Sigmoid colon (tissue), 6 donors: ENCODE measurements at regions not wholly inside any gene's neighbourhood (a gene's known extent, or its start where the extent isn't known, plus 50 kb on each side); places are given as distances from the start of the nearest gene placed in this dataset.

Experiments
- DNase-seq: peaks from one replicate; pipeline ENCODE4 v3.0.0-alpha.2; 2019
- H3K27ac ChIP-seq, 4 donors: fragments of 200-600 bp; sonication (generic); one replicate each; pipeline ENCODE4 v1.5.1; 2016 to 2019; ENCODE audit warnings: mild to moderate bottlenecking in 1 of 4
- H3K27me3 ChIP-seq, 3 donors: fragments of 200-600 bp; sonication (generic); one replicate each; pipeline ENCODE4 v1.5.1; 2019; ENCODE audit warnings: mild to moderate bottlenecking in 1 of 3
- H3K36me3 ChIP-seq, 4 donors: fragments of 200-600 bp; sonication (generic); one replicate each; pipeline ENCODE4 v1.5.1; 2016 to 2019
- H3K4me1 ChIP-seq, 4 donors: fragments of 200-600 bp; sonication (generic); one replicate each; pipeline ENCODE4 v1.5.1; 2017 to 2019
- H3K4me3 ChIP-seq, 4 donors: fragments of 200-600 bp; sonication (generic); one replicate each; pipeline ENCODE4 v1.5.1; 2017 to 2019; ENCODE audit warnings: mild to moderate bottlenecking in 2 of 4, moderate library complexity in 1 of 4
- H3K9me3 ChIP-seq, 4 donors: fragments of 200-600 bp in 3 of 4; sonication (generic) in 3 of 4; one replicate each; pipeline versions ENCODE4 v1.5.1 to v1.6.1; 2013 to 2019
- EP300 ChIP-seq, 4 donors: sonication (generic); formaldehyde crosslinking; IDR thresholded peaks; one replicate each; pipeline ENCODE4 v1.6.1; 2017; ENCODE audit warnings: antibody characterized with exemption in 4 of 4
- POLR2A ChIP-seq, 2 donors: fragments of 450-650 bp; IDR thresholded peaks; one replicate each; pipeline ENCODE4 v1.6.1; 2016; ENCODE audit warnings: antibody characterized with exemption in 2 of 2, mild to moderate bottlenecking in 2 of 2, moderate library complexity in 2 of 2
- POLR2AphosphoS5 ChIP-seq, 4 donors: sonication (generic); formaldehyde crosslinking; IDR thresholded peaks; one replicate each; pipeline ENCODE4 v1.6.1; 2017; ENCODE audit warnings: antibody characterized with exemption in 4 of 4
- WGBS, 2 donors: extraction: QIAGEN DNeasy Blood & Tissue Kit; methylation state at CpG; one replicate each; pipeline ENCODE4 v1.1.7; 2013; 5-methylcytosine and 5-hydroxymethylcytosine counted together
- intact Hi-C: fragments of 100-400 bp; cut with DNase I; formaldehyde crosslinking; loops from one replicate; pipeline ENCODE4 v1.15.1; 2023
- TF ChIP-seq, protein P1 (sequence below), 4 experiments: fragments of 450-650 bp in 3 of 4; fragments of 200-600 bp in 1 of 4; IDR thresholded peaks; one replicate each; pipeline ENCODE4 v1.5.1; 2016 to 2019; ENCODE audit warnings: antibody characterized with exemption in 4 of 4, mild to moderate bottlenecking in 3 of 4, moderate library complexity in 2 of 4
- donor health status: healthy with polysubstance abuse.
- donor health status: healthy.

DNA sequence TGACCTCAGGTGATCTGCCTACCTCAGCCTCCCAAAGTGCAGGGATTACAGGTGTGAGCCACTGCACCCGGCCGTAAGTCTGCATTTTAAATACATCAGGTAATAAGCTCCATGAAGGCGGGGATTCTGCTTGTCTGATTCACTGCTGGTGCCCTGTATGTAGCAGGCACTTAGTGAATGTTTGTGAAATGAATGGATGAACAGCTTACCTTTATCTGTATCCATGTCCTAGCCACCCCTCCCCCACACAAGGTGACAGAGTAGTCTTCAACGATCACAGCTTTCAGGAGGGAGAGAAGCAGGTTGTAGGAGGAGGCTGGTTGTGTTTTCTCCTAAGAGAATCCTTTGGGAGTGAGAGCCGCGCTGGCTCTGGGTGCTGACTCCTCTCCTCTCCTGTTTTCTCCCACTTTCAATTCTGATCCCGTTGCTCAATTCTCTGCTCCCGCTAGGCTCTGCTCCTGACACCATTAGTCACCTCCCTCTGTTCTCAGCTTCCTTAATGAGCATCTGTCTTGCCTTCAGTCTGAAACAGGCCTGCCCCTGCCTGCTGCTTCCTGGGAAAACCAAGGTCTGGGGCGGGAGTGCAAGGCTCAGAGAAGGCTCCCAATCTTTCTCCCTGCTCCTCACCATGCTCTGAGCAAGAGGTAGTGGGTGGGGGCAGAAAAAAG, 88.8 kb upstream of the CTNNA1 start:
- intact Hi-C loops = no loop called here
- H3K27ac ChIP-seq = no peak overlapping the region
- no peaks in the 10 kb centered on the region for H3K4me1 ChIP-seq
- H3K9me3 ChIP-seq = no peaks in the 10 kb centered on the region
- no peak overlapping the region for H3K4me3 ChIP-seq
- WGBS, 2 donors = 79 to 87% methylated on average over 9 of the region's 9 CpGs
- no peaks in the 10 kb centered on the region for H3K27me3 ChIP-seq
- no peaks in the 10 kb centered on the region for H3K36me3 ChIP-seq
- DNase-seq = no peak
- TF ChIP-seq, protein P1, sequence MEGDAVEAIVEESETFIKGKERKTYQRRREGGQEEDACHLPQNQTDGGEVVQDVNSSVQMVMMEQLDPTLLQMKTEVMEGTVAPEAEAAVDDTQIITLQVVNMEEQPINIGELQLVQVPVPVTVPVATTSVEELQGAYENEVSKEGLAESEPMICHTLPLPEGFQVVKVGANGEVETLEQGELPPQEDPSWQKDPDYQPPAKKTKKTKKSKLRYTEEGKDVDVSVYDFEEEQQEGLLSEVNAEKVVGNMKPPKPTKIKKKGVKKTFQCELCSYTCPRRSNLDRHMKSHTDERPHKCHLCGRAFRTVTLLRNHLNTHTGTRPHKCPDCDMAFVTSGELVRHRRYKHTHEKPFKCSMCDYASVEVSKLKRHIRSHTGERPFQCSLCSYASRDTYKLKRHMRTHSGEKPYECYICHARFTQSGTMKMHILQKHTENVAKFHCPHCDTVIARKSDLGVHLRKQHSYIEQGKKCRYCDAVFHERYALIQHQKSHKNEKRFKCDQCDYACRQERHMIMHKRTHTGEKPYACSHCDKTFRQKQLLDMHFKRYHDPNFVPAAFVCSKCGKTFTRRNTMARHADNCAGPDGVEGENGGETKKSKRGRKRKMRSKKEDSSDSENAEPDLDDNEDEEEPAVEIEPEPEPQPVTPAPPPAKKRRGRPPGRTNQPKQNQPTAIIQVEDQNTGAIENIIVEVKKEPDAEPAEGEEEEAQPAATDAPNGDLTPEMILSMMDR (IDR thresholded peaks at IDR 0.05) = no peak
- TF ChIP-seq POLR2AphosphoS5 (IDR thresholded peaks at IDR 0.05) (no peak), POLR2A (IDR thresholded peaks at IDR 0.05) (no peak), EP300 (IDR thresholded peaks at IDR 0.05) (no peak)

DNA sequence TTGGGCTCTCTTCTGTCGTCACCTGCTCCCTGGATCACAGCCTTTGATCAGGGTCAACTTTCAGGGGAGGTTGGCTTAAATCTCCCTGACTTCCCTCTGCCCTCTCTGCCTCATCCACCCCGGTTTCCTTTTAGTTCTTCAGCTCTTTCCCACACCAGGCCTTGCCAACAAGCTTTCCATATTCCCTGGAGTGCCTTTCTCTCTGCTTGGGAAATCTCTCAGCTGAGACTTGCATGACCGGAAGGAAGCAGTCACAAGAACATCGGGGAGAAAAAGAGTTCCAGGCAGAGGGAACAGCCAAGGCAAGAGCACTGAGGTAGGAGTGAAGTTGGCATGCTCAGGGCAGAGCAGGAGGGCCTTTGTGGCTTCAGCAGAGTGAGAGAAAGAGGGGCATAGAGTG, 88.4 kb upstream of the HSPA9 start:
- no peaks in the 10 kb centered on the region for H3K4me1 ChIP-seq
- DNase-seq = no peak
- no peak overlapping the region for H3K4me3 ChIP-seq
- no peaks in the 10 kb centered on the region for H3K27me3 ChIP-seq
- H3K9me3 ChIP-seq = no peaks in the 10 kb centered on the region
- 73 to 80% methylated on average over 4 of the region's 4 CpGs for WGBS, 2 donors
- no peaks in the 10 kb centered on the region for H3K36me3 ChIP-seq
- TF ChIP-seq POLR2A (IDR thresholded peaks at IDR 0.05) (no peak), EP300 (IDR thresholded peaks at IDR 0.05) (no peak), POLR2AphosphoS5 (IDR thresholded peaks at IDR 0.05) (no peak)
- TF ChIP-seq, protein P1 (IDR thresholded peaks at IDR 0.05) = no peak
- no peak overlapping the region for H3K27ac ChIP-seq
- intact Hi-C loops = no loop called here

DNA sequence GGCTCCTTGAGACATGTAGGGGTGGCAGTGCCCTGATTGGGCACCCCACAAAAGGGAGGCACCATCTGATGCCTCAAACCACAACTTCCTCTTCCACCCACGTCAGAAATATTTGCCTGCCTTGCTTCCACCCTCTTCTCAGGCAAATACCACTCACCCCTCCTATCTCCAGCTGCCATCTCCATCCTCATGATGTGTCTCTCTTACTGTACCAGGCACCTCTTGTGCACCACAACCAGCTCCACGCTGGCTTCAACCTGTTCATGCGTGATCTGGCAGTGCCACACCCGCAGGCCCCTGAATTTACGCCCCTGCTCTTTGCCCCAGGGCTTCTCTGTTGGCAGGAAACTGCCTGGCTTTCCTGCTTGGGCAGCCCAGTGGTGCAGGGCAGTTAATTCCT, 87.8 kb upstream of the HSPA9 start:
- no peaks in the 10 kb centered on the region for H3K36me3 ChIP-seq
- intact Hi-C loops = no loop called here
- no peak overlapping the region for H3K27ac ChIP-seq
- no peaks in the 10 kb centered on the region for H3K9me3 ChIP-seq
- no peaks in the 10 kb centered on the region for H3K27me3 ChIP-seq
- TF ChIP-seq POLR2A (IDR thresholded peaks at IDR 0.05) (no peak), POLR2AphosphoS5 (IDR thresholded peaks at IDR 0.05) (no peak), EP300 (IDR thresholded peaks at IDR 0.05) (no peak)
- TF ChIP-seq, protein P1 (IDR thresholded peaks at IDR 0.05) = no peak
- whole genome bisulfite sequencing, 2 donors = 11 to 24% methylated on average over 5 of the region's 5 CpGs
- H3K4me3 ChIP-seq = no peak overlapping the region
- no peaks in the 10 kb centered on the region for H3K4me1 ChIP-seq
- no peak for DNase-seq

DNA sequence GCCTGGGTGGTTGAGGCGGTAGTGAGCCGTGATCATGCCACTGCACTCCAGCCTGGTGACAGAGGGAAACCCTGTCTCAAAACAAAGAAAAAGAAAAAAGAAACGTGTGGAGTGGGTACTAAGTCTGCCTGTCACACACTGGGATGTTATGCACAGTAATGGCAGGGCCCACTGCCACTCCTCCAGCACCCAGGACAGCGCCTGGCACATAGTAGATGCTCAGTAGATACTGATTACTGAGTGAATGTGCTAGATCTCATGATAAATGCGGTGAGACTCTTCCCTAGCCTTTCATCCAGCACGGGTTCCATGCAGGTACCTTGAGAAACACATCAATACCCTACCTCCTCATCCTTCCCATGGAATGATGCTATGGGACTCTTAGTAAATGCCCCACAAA, 87.4 kb upstream of the HSPA9 start:
- no peak for TF ChIP-seq POLR2AphosphoS5 (IDR thresholded peaks at IDR 0.05)
- TF ChIP-seq, protein P1 (IDR thresholded peaks at IDR 0.05) = no peak
- no peak for TF ChIP-seq EP300 (IDR thresholded peaks at IDR 0.05)
- no peak for TF ChIP-seq POLR2A (IDR thresholded peaks at IDR 0.05)

DNA sequence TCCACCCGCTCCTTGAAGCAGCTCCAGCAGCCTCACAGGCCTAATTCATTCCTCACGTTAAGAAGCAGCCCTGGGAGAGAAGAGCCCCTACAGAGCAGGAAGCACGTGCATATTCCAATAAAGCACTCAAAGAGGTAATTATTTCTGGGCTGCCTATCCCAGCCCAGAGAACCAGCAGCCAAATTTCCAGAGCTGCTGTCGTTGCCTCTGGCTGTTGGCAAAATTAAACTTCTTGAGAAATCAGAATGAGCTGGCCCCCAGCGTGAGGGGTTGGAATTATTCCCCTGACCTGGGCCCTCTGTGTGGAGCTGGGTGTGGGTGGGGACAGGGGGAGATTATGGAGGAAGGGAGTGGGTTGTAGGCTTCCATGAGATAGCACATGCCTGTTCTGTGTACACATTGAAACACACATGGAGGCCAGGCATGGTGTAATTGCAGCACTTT, 86.8 kb upstream of the HSPA9 start:
- H3K4me3 ChIP-seq = no peak overlapping the region
- DNase-seq = no peak
- H3K27ac ChIP-seq = no peak overlapping the region
- WGBS, 2 donors = 61 to 62% methylated on average over 5 of the region's 5 CpGs
- no peaks in the 10 kb centered on the region for H3K9me3 ChIP-seq
- H3K4me1 ChIP-seq = peaks cover 0 to 8% (median 7%) of the 10 kb centered on the region in 4 donors
- no peak for TF ChIP-seq POLR2A (IDR thresholded peaks at IDR 0.05)
- no peak for TF ChIP-seq EP300 (IDR thresholded peaks at IDR 0.05)
- TF ChIP-seq POLR2AphosphoS5 (IDR thresholded peaks at IDR 0.05) = no peak
- TF ChIP-seq, protein P1 (IDR thresholded peaks at IDR 0.05) = no peak
- no peaks in the 10 kb centered on the region for H3K27me3 ChIP-seq
- H3K36me3 ChIP-seq = no peaks in the 10 kb centered on the region
- intact Hi-C loops = no loop called here

More for the DNA sequence above, 87.4 kb upstream of the HSPA9 start:
- peaks cover 0 to 2% (median 1%) of the 10 kb centered on the region in 4 donors for H3K4me1 ChIP-seq
- WGBS, 2 donors = 81 to 85% methylated on average over 6 of the region's 6 CpGs
- DNase-seq = no peak
- H3K9me3 ChIP-seq = no peaks in the 10 kb centered on the region
- intact Hi-C loops = no loop called here
- no peak overlapping the region for H3K4me3 ChIP-seq
- no peak overlapping the region for H3K27ac ChIP-seq
- no peaks in the 10 kb centered on the region for H3K36me3 ChIP-seq
- no peaks in the 10 kb centered on the region for H3K27me3 ChIP-seq
